ENCODE measurements at regions not wholly inside any gene's neighbourhood (a gene's known extent, or its start where the extent isn't known, plus 50 kb on each side); places are given as distances from the start of the nearest gene placed in this dataset.

DNA sequence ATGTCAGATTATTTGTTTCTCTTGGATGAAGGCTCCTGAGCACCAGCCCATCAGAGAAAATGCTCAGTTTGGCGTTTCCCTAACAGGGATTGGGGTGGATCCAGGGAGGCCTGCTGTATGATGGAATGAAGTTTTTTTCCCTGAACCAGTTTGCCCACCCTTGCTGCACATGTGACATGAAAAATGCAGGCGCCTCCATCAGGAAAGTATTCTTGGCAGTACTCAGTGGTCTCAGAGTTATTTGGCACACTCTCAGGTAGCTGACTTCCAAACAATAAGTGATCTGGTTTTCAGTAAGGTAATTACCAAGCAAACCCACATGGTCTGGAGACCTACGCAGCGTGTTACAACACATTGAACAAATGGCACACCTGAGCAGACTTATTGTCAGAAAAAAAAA is 254.9 kb downstream of the PAX3 start:
- TF ChIP-seq, protein P1, sequence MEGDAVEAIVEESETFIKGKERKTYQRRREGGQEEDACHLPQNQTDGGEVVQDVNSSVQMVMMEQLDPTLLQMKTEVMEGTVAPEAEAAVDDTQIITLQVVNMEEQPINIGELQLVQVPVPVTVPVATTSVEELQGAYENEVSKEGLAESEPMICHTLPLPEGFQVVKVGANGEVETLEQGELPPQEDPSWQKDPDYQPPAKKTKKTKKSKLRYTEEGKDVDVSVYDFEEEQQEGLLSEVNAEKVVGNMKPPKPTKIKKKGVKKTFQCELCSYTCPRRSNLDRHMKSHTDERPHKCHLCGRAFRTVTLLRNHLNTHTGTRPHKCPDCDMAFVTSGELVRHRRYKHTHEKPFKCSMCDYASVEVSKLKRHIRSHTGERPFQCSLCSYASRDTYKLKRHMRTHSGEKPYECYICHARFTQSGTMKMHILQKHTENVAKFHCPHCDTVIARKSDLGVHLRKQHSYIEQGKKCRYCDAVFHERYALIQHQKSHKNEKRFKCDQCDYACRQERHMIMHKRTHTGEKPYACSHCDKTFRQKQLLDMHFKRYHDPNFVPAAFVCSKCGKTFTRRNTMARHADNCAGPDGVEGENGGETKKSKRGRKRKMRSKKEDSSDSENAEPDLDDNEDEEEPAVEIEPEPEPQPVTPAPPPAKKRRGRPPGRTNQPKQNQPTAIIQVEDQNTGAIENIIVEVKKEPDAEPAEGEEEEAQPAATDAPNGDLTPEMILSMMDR (IDR thresholded peaks at IDR 0.05) = no peak
- TF ChIP-seq POLR2A (IDR thresholded peaks at IDR 0.05) (no peak), POLR2AphosphoS5 (IDR thresholded peaks at IDR 0.05) (peak; percentile 70)
